ENCODE measurements at regions not wholly inside any gene's neighbourhood (a gene's known extent, or its start where the extent isn't known, plus 50 kb on each side); places are given as distances from the start of the nearest gene placed in this dataset.

- Histone ChIP-seq H3K9me3 (ENCODE audit: low read length) (no peaks in the 10 kb centered on the region), H3K4me1 (ENCODE audit: insufficient read depth, low read length, severe bottlenecking) (no peaks in the 10 kb centered on the region), H3F3A (ENCODE audit: insufficient read depth, low read length) (no peaks in the 10 kb centered on the region), H3K27ac (ENCODE audit: low read depth, low read length, poor library complexity, severe bottlenecking) (no peak overlapping the region), H4K20me1 (ENCODE audit: insufficient read depth, low read length) (no peaks in the 10 kb centered on the region), H3K9ac (ENCODE audit: low read length) (no peak overlapping the region), H3K4me3 (ENCODE audit: low read depth, low read length, poor library complexity, severe bottlenecking) (no peak overlapping the region), H3K27me3 (ENCODE audit: insufficient read depth, low read length) (no peaks in the 10 kb centered on the region), H3K36me3 (ENCODE audit: insufficient read depth, low read length) (no peaks in the 10 kb centered on the region), H3K79me2 (ENCODE audit: insufficient read depth, low read length) (no peaks in the 10 kb centered on the region), H3K9me2 (ENCODE audit: low read depth, low read length) (no peaks in the 10 kb centered on the region), H2AFZ (ENCODE audit: low read length) (no peak overlapping the region), H3K4me2 (ENCODE audit: low read length) (no peak overlapping the region)
- TF ChIP-seq CTCF (IDR thresholded peaks at IDR 0.05; ENCODE audit: low read length) = no peak
- TF ChIP-seq EZH2 (IDR thresholded peaks at IDR 0.05; ENCODE audit: borderline replicate concordance, low read length) = no peak
Observed at GRCh38 chr12:127660961-127661360, 606.0 kb upstream of the TMEM132C start.

- no peaks in the 10 kb centered on the region for H3K9me2 ChIP-seq (ENCODE audit: low read depth, low read length)
- H3K27me3 ChIP-seq (ENCODE audit: insufficient read depth, low read length) = no peaks in the 10 kb centered on the region
- no peaks in the 10 kb centered on the region for H3K79me2 ChIP-seq (ENCODE audit: insufficient read depth, low read length)
- H3K4me2 ChIP-seq (ENCODE audit: low read length) = no peak overlapping the region
- H3F3A ChIP-seq (ENCODE audit: insufficient read depth, low read length) = no peaks in the 10 kb centered on the region
- H3K4me1 ChIP-seq (ENCODE audit: insufficient read depth, low read length, severe bottlenecking) = no peaks in the 10 kb centered on the region
- no peak overlapping the region for H2AFZ ChIP-seq (ENCODE audit: low read length)
- no peaks in the 10 kb centered on the region for H3K9me3 ChIP-seq (ENCODE audit: low read length)
- H3K27ac ChIP-seq (ENCODE audit: low read depth, low read length, poor library complexity, severe bottlenecking) = no peak overlapping the region
- H3K9ac ChIP-seq (ENCODE audit: low read length) = no peak overlapping the region
- TF ChIP-seq EZH2 (IDR thresholded peaks at IDR 0.05; ENCODE audit: borderline replicate concordance, low read length) = no peak
- TF ChIP-seq CTCF (IDR thresholded peaks at IDR 0.05; ENCODE audit: low read length) = no peak
- H4K20me1 ChIP-seq (ENCODE audit: insufficient read depth, low read length) = no peaks in the 10 kb centered on the region
- H3K4me3 ChIP-seq (ENCODE audit: low read depth, low read length, poor library complexity, severe bottlenecking) = no peak overlapping the region
- H3K36me3 ChIP-seq (ENCODE audit: insufficient read depth, low read length) = no peaks in the 10 kb centered on the region
Observed at GRCh38 chr12:127663716-127664115, 603.3 kb upstream of the TMEM132C start.

GRCh38 chr12:127664901-127665300 lies 602.1 kb upstream of the TMEM132C start:
- H3K4me2 ChIP-seq (ENCODE audit: low read length) = no peak overlapping the region
- no peaks in the 10 kb centered on the region for H3K36me3 ChIP-seq (ENCODE audit: insufficient read depth, low read length)
- no peak overlapping the region for H3K9ac ChIP-seq (ENCODE audit: low read length)
- H3K9me3 ChIP-seq (ENCODE audit: low read length) = no peaks in the 10 kb centered on the region
- no peak overlapping the region for H3K27ac ChIP-seq (ENCODE audit: low read depth, low read length, poor library complexity, severe bottlenecking)
- no peak overlapping the region for H2AFZ ChIP-seq (ENCODE audit: low read length)
- no peak for TF ChIP-seq CTCF (IDR thresholded peaks at IDR 0.05; ENCODE audit: low read length)
- no peak for TF ChIP-seq EZH2 (IDR thresholded peaks at IDR 0.05; ENCODE audit: borderline replicate concordance, low read length)
- H3F3A ChIP-seq (ENCODE audit: insufficient read depth, low read length) = no peaks in the 10 kb centered on the region
- no peaks in the 10 kb centered on the region for H3K27me3 ChIP-seq (ENCODE audit: insufficient read depth, low read length)
- H3K79me2 ChIP-seq (ENCODE audit: insufficient read depth, low read length) = no peaks in the 10 kb centered on the region
- no peaks in the 10 kb centered on the region for H3K4me1 ChIP-seq (ENCODE audit: insufficient read depth, low read length, severe bottlenecking)
- H4K20me1 ChIP-seq (ENCODE audit: insufficient read depth, low read length) = no peaks in the 10 kb centered on the region
- H3K4me3 ChIP-seq (ENCODE audit: low read depth, low read length, poor library complexity, severe bottlenecking) = no peak overlapping the region
- no peaks in the 10 kb centered on the region for H3K9me2 ChIP-seq (ENCODE audit: low read depth, low read length)
